ENCODE measurements at regions not wholly inside any gene's neighbourhood (a gene's known extent, or its start where the extent isn't known, plus 50 kb on each side); places are given as distances from the start of the nearest gene placed in this dataset.

DNA sequence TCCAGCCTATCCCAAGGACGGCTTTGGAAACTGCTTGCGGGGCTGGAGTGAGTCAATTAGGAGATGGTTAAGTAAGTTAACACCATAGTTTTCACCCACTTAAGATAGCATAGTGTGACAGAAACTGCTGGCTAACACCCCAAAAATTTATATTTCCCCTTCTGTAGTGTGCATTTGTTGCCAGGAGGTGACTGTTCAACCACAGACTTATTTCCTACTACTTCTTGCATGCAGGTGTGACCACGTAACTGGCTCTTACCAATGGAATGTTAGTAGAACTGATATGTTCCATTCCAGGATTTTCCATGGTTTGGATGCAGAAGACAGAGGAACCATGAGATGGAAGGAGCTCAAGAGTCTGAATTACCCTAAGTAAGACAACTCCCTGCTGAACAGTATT, 52.9 kb upstream of the SLC35F4 start:
- Histone ChIP-seq H3K27ac (ENCODE audit: low read depth, low read length) (no peak overlapping the region), H2BK5ac (ENCODE audit: low read depth, low read length) (no peak overlapping the region), H2BK12ac (ENCODE audit: low read depth, low read length) (no peak overlapping the region), H3K23me2 (ENCODE audit: low read depth, low read length) (no peaks in the 10 kb centered on the region), H4K20me1 (replicated peaks in 1 of 2; ENCODE audit: control insufficient read depth in 1 of 2, insufficient read depth in 2 of 2, low read length in 2 of 2) (no peaks in the 10 kb centered on the region), H2BK20ac (ENCODE audit: low read length) (no peak overlapping the region), H3K14ac (ENCODE audit: insufficient read length) (no peak overlapping the region), H3K18ac (ENCODE audit: extremely low read depth, low read length) (no peak overlapping the region), H3K23ac (ENCODE audit: insufficient read length) (no peak overlapping the region), H3K4me3 (ENCODE audit: extremely low read depth in 1 of 4, insufficient read depth in 2 of 4, low read depth in 3 of 4, low read length in 4 of 4) (no peak overlapping the region), H3K9ac (replicated peaks in 1 of 4; ENCODE audit: extremely low read depth in 1 of 4, low read depth in 3 of 4, low read length in 3 of 4) (no peak overlapping the region), H3K79me2 (ENCODE audit: control insufficient read depth in 1 of 2, insufficient read depth in 2 of 2, low read length in 2 of 2) (no peaks in the 10 kb centered on the region), H4K91ac (replicated peaks; ENCODE audit: insufficient read length, low read length) (no peak overlapping the region), H2AFZ (ENCODE audit: low read length) (no peak overlapping the region), H3K79me1 (ENCODE audit: low read depth, low read length) (no peaks in the 10 kb centered on the region), H2BK15ac (ENCODE audit: low read length) (no peak overlapping the region), H4K8ac (ENCODE audit: extremely low read depth, insufficient read depth, low read length) (no peak overlapping the region), H4K5ac (ENCODE audit: insufficient read length, low read depth, low read length) (no peak overlapping the region), H3K4ac (replicated peaks; ENCODE audit: insufficient read length, low read depth, low read length) (no peak overlapping the region), H3K56ac (replicated peaks; ENCODE audit: insufficient read length, low read depth, low read length) (no peak overlapping the region), H3K4me1 (replicated peaks in 1 of 4; ENCODE audit: control insufficient read depth in 3 of 4, insufficient read depth in 4 of 4, low read length in 3 of 4) (no peaks in the 10 kb centered on the region), H3K27me3 (replicated peaks in 1 of 4; ENCODE audit: control insufficient read depth in 3 of 4, extremely low read depth in 1 of 4, insufficient read depth in 3 of 4, low read length in 3 of 4) (no peaks in the 10 kb centered on the region), H3K9me3 (ENCODE audit: insufficient read depth in 2 of 2, low read depth in 1 of 2, low read length in 1 of 2) (0 out of 4 replicates have a peak, but pooled peaks cover 2 to 3% of the 10 kb centered on the region in 2 experiments), H3K4me2 (ENCODE audit: insufficient read depth in 1 of 2, low read depth in 2 of 2, low read length in 2 of 2) (no peak overlapping the region), H3K36me3 (ENCODE audit: control insufficient read depth in 2 of 4, insufficient read depth in 4 of 4, low read length in 3 of 4) (no peaks in the 10 kb centered on the region), H2BK120ac (replicated peaks; ENCODE audit: low read depth, low read length) (no peak overlapping the region), H2AK5ac (ENCODE audit: low read depth, low read length) (no peak overlapping the region)
- CTCF ChIA-PET (ENCODE audit: partially characterized antibody): no interaction called here
- POLR2A ChIA-PET (ENCODE audit: partially characterized antibody): no interaction called here
- WGBS, 2 experiments (ENCODE audit: extremely low coverage in 1 of 2, insufficient coverage in 1 of 2, insufficient read length in 1 of 2, insufficient replicate concordance in 2 of 2, low coverage in 1 of 2, low lambda C conversion rate in 2 of 2, missing lambda C conversion rate in 1 of 2): 97% methylated on average over 3 of the region's 3 CpGs; no CpG with 5 or more reads in 1 of the 2 experiments
- no peak for FAIRE-seq
- TF ChIP-seq KDM1A (IDR thresholded peaks at IDR 0.05; ENCODE audit: borderline replicate concordance, low read length) (no peak), KDM4A (IDR thresholded peaks at IDR 0.05; ENCODE audit: low read depth, low read length, severe bottlenecking) (no peak), SIN3A (conservative IDR thresholded peaks at IDR 0.05 in 1 of 2, IDR thresholded peaks at IDR 0.05 in 1 of 2; ENCODE audit: low read depth in 1 of 2, low read length in 2 of 2) (no peak)
- DNase-seq (ENCODE audit: low read depth in 1 of 2, low spot score in 2 of 2): no peak

All from H1 (cell line).